ENCODE measurements at regions not wholly inside any gene's neighbourhood (a gene's known extent, or its start where the extent isn't known, plus 50 kb on each side); places are given as distances from the start of the nearest gene placed in this dataset.

- Mint-ChIP-seq H3K9me3 (peaks cover 2% of the 10 kb centered on the region), H3K27me3 (peaks cover 11% of the 10 kb centered on the region), H3K4me1 (no peaks in the 10 kb centered on the region), H3K27ac (no peak overlapping the region), H3K4me3 (no peak overlapping the region), H3K36me3 (no peaks in the 10 kb centered on the region)
- ATAC-seq (ENCODE audit: low read depth) (no peak), DNase-seq (ENCODE audit: low spot score in 2 of 2) (no peak)
Measured at GRCh38 chr2:240204431-240205276, 64.2 kb upstream of the OTOS start.

GRCh38 chr2:240205348-240205747, 64.9 kb upstream of the OTOS start:
- H3K9me3 Mint-ChIP-seq: peaks cover 2% of the 10 kb centered on the region
- ATAC-seq (ENCODE audit: low read depth): no peak
- no peak overlapping the region for H3K4me3 Mint-ChIP-seq
- H3K27me3 Mint-ChIP-seq: peaks cover 11% of the 10 kb centered on the region
- no peak for DNase-seq (ENCODE audit: low spot score in 2 of 2)
- H3K36me3 Mint-ChIP-seq: no peaks in the 10 kb centered on the region
- H3K4me1 Mint-ChIP-seq: no peaks in the 10 kb centered on the region
- H3K27ac Mint-ChIP-seq: no peak overlapping the region

GRCh38 chr2:240205772-240206171, 65.3 kb upstream of the OTOS start:
- ATAC-seq (ENCODE audit: low read depth) (no peak), DNase-seq (ENCODE audit: low spot score in 2 of 2) (no peak)
- Mint-ChIP-seq H3K4me3 (no peak overlapping the region), H3K27ac (no peak overlapping the region), H3K9me3 (peaks cover 2% of the 10 kb centered on the region), H3K27me3 (peaks cover 11% of the 10 kb centered on the region), H3K4me1 (no peaks in the 10 kb centered on the region), H3K36me3 (no peaks in the 10 kb centered on the region)

- Mint-ChIP-seq H3K4me3 (no peak overlapping the region), H3K36me3 (no peaks in the 10 kb centered on the region), H3K9me3 (peaks cover 2% of the 10 kb centered on the region), H3K4me1 (no peaks in the 10 kb centered on the region), H3K27ac (no peak overlapping the region), H3K27me3 (peaks cover 9% of the 10 kb centered on the region)
- DNase-seq (ENCODE audit: low spot score in 2 of 2): no peak
- ATAC-seq (ENCODE audit: low read depth): no peak
Measured at GRCh38 chr2:240206630-240207029, 66.2 kb upstream of the OTOS start.

GRCh38 chr2:240207661-240208060, 67.2 kb upstream of the OTOS start:
- Mint-ChIP-seq H3K4me1 (no peaks in the 10 kb centered on the region), H3K27ac (no peak overlapping the region), H3K9me3 (peaks cover 2% of the 10 kb centered on the region), H3K4me3 (no peak overlapping the region), H3K27me3 (peaks cover 9% of the 10 kb centered on the region), H3K36me3 (no peaks in the 10 kb centered on the region)
- no peak for DNase-seq (ENCODE audit: low spot score in 2 of 2)
- no peak for ATAC-seq (ENCODE audit: low read depth)

- ATAC-seq (ENCODE audit: low read depth) (no peak), DNase-seq (ENCODE audit: low spot score in 2 of 2) (no peak)
- Mint-ChIP-seq H3K36me3 (no peaks in the 10 kb centered on the region), H3K9me3 (peaks cover 2% of the 10 kb centered on the region), H3K27ac (no peak overlapping the region), H3K4me1 (no peaks in the 10 kb centered on the region), H3K4me3 (no peak overlapping the region), H3K27me3 (peaks cover 7% of the 10 kb centered on the region)
Measured at GRCh38 chr2:240208096-240208495, 67.6 kb upstream of the OTOS start.

- no peak overlapping the region for H3K27ac Mint-ChIP-seq
- ATAC-seq (ENCODE audit: low read depth): no peak
- H3K36me3 Mint-ChIP-seq: no peaks in the 10 kb centered on the region
- peaks cover 2% of the 10 kb centered on the region for H3K9me3 Mint-ChIP-seq
- no peaks in the 10 kb centered on the region for H3K4me1 Mint-ChIP-seq
- peaks cover 7% of the 10 kb centered on the region for H3K27me3 Mint-ChIP-seq
- DNase-seq (ENCODE audit: low spot score in 2 of 2): no peak
- no peak overlapping the region for H3K4me3 Mint-ChIP-seq
Measured at GRCh38 chr2:240208631-240209211, 68.3 kb upstream of the OTOS start.

GRCh38 chr2:240209493-240209892, 69.0 kb upstream of the OTOS start:
- DNase-seq (ENCODE audit: low spot score in 2 of 2): no peak
- peaks cover 2% of the 10 kb centered on the region for H3K9me3 Mint-ChIP-seq
- no peak for ATAC-seq (ENCODE audit: low read depth)
- no peak overlapping the region for H3K4me3 Mint-ChIP-seq
- H3K27me3 Mint-ChIP-seq: peaks cover 4% of the 10 kb centered on the region
- no peaks in the 10 kb centered on the region for H3K4me1 Mint-ChIP-seq
- H3K36me3 Mint-ChIP-seq: no peaks in the 10 kb centered on the region
- H3K27ac Mint-ChIP-seq: no peak overlapping the region

- H3K9me3 Mint-ChIP-seq: peaks cover 2% of the 10 kb centered on the region
- no peak overlapping the region for H3K4me3 Mint-ChIP-seq
- no peak for ATAC-seq (ENCODE audit: low read depth)
- H3K4me1 Mint-ChIP-seq: no peaks in the 10 kb centered on the region
- no peak for DNase-seq (ENCODE audit: low spot score in 2 of 2)
- H3K36me3 Mint-ChIP-seq: no peaks in the 10 kb centered on the region
- peaks cover 1% of the 10 kb centered on the region for H3K27me3 Mint-ChIP-seq
- H3K27ac Mint-ChIP-seq: no peak overlapping the region
Measured at GRCh38 chr2:240210198-240210965, 69.9 kb upstream of the OTOS start.

GRCh38 chr2:240211096-240211495, 70.6 kb upstream of the OTOS start:
- no peak for ATAC-seq (ENCODE audit: low read depth)
- Mint-ChIP-seq H3K4me3 (no peak overlapping the region), H3K27ac (no peak overlapping the region), H3K27me3 (peaks cover 1% of the 10 kb centered on the region), H3K9me3 (peaks cover 2% of the 10 kb centered on the region), H3K36me3 (no peaks in the 10 kb centered on the region), H3K4me1 (no peaks in the 10 kb centered on the region)
- DNase-seq (ENCODE audit: low spot score in 2 of 2): no peak

- H3K36me3 Mint-ChIP-seq: no peaks in the 10 kb centered on the region
- H3K9me3 Mint-ChIP-seq: no peaks in the 10 kb centered on the region
- no peak overlapping the region for H3K4me3 Mint-ChIP-seq
- H3K4me1 Mint-ChIP-seq: no peaks in the 10 kb centered on the region
- ATAC-seq (ENCODE audit: low read depth): no peak
- no peak overlapping the region for H3K27ac Mint-ChIP-seq
- no peak for DNase-seq (ENCODE audit: low spot score in 2 of 2)
- H3K27me3 Mint-ChIP-seq: peaks cover 1% of the 10 kb centered on the region
Measured at GRCh38 chr2:240211598-240212424, 71.4 kb upstream of the OTOS start.

GRCh38 chr2:240212425-240213225, 72.2 kb upstream of the OTOS start:
- Mint-ChIP-seq H3K4me3 (no peak overlapping the region), H3K27ac (no peak overlapping the region), H3K9me3 (no peaks in the 10 kb centered on the region), H3K27me3 (peaks cover 1% of the 10 kb centered on the region), H3K36me3 (no peaks in the 10 kb centered on the region), H3K4me1 (no peaks in the 10 kb centered on the region)
- DNase-seq (ENCODE audit: low spot score in 2 of 2): no peak
- ATAC-seq (ENCODE audit: low read depth): no peak

GRCh38 chr2:240213226-240213475, 72.7 kb upstream of the OTOS start:
- ATAC-seq (ENCODE audit: low read depth) (no peak), DNase-seq (ENCODE audit: low spot score in 2 of 2) (no peak)
- Mint-ChIP-seq H3K9me3 (no peaks in the 10 kb centered on the region), H3K4me1 (no peaks in the 10 kb centered on the region), H3K36me3 (no peaks in the 10 kb centered on the region), H3K4me3 (no peak overlapping the region), H3K27ac (no peak overlapping the region), H3K27me3 (peaks cover 1% of the 10 kb centered on the region)

Data from memory B cell (primary cell).